ENCODE measurements at regions not wholly inside any gene's neighbourhood (a gene's known extent, or its start where the extent isn't known, plus 50 kb on each side); places are given as distances from the start of the nearest gene placed in this dataset.

- TF ChIP-seq CTCF (conservative IDR thresholded peaks at IDR 0.05): no peak
- H3K27ac ChIP-seq: no peak overlapping the region
These were observed 273.1 kb downstream of the TSN start for GRCh38 chr2:122028371-122029100.

DNA sequence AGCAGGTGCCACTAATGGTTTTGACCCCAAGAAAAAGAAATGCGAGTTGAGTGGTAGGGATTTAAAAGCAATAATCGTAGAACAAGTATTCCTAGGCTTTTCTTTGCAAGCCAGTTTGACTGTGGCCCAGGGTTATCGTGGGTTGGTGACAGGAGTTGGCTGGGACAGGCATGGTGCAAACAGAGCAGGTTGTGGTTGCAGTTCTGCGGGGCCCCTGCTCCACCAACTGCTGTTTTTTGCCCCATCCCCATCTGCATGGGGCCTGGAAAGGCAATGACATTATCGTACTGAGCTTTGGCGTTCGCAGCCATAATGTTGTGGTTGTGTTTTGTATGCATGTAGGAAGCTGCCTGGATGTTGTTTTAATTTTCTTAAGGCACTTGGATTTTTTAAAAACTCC lies 274.0 kb downstream of the TSN start:
- TF ChIP-seq CTCF (conservative IDR thresholded peaks at IDR 0.05): no peak
- no peak overlapping the region for H3K27ac ChIP-seq

GRCh38 chr2:122029945-122030344 lies 274.5 kb downstream of the TSN start:
- TF ChIP-seq CTCF (conservative IDR thresholded peaks at IDR 0.05): no peak
- H3K27ac ChIP-seq: no peak overlapping the region

- no peak for TF ChIP-seq CTCF (conservative IDR thresholded peaks at IDR 0.05)
- no peak overlapping the region for H3K27ac ChIP-seq
These were observed 276.3 kb downstream of the TSN start for GRCh38 chr2:122031544-122032263.

GRCh38 chr2:122032264-122032645 lies 276.8 kb downstream of the TSN start:
- no peak overlapping the region for H3K27ac ChIP-seq
- no peak for TF ChIP-seq CTCF (conservative IDR thresholded peaks at IDR 0.05)

GRCh38 chr2:122033778-122034177 lies 278.3 kb downstream of the TSN start:
- no peak for TF ChIP-seq CTCF (conservative IDR thresholded peaks at IDR 0.05)

GRCh38 chr2:122034344-122034743 lies 278.9 kb downstream of the TSN start:
- no peak for TF ChIP-seq CTCF (conservative IDR thresholded peaks at IDR 0.05)
- H3K27ac ChIP-seq: no peak overlapping the region

More at GRCh38 chr2:122033778-122034177, 278.3 kb downstream of the TSN start:
- no peak overlapping the region for H3K27ac ChIP-seq

Data from VCaP (cell line).